Central memory CD8-positive, alpha-beta T cell (primary cell): ENCODE measurements at regions not wholly inside any gene's neighbourhood (a gene's known extent, or its start where the extent isn't known, plus 50 kb on each side); places are given as distances from the start of the nearest gene placed in this dataset.

Experiments
- ATAC-seq: fragments of 150-1000 bp; cut with Tn5 transposase; replicated peaks from 2 replicates; pipeline ENCODE4 v1.10.0; 2022; ENCODE audit warnings: mild to moderate bottlenecking, moderate FRiP score, moderate number of reproducible peaks; ENCODE audit not compliant: poor library complexity, severe bottlenecking; ENCODE audit errors: extremely low read depth
- DNase-seq, 2 donors: peaks; one replicate each; pipeline ENCODE4 v3.0.0; 2021; ENCODE audit warnings: low spot score in 2 of 2
- H3K27ac Mint-ChIP-seq: one replicate; pipeline ENCODE4 v1.8.0; 2022; ENCODE audit warnings: low read depth, mild to moderate bottlenecking, moderate library complexity, mixed read lengths
- H3K27me3 Mint-ChIP-seq: one replicate; pipeline ENCODE4 v1.8.0; 2022; ENCODE audit warnings: mixed read lengths
- H3K36me3 Mint-ChIP-seq: one replicate; pipeline ENCODE4 v1.8.0; 2022; ENCODE audit warnings: mild to moderate bottlenecking, moderate library complexity, mixed read lengths; ENCODE audit not compliant: insufficient read depth
- H3K4me1 Mint-ChIP-seq: one replicate; pipeline ENCODE4 v1.8.0; 2022; ENCODE audit warnings: mixed read lengths
- H3K4me3 Mint-ChIP-seq: one replicate; pipeline ENCODE4 v1.8.0; 2022; ENCODE audit warnings: mild to moderate bottlenecking, moderate library complexity, mixed read lengths
- H3K9me3 Mint-ChIP-seq: one replicate; pipeline ENCODE4 v1.8.0; 2022; ENCODE audit warnings: mixed read lengths

- Mint-ChIP-seq H3K27me3 (peaks cover 7% of the 10 kb centered on the region), H3K27ac (no peak overlapping the region), H3K36me3 (peaks cover 1% of the 10 kb centered on the region), H3K9me3 (no peaks in the 10 kb centered on the region), H3K4me3 (no peak overlapping the region), H3K4me1 (no peaks in the 10 kb centered on the region)
- ATAC-seq (no peak), DNase-seq (no peak)
Measured at GRCh38 chrX:39152106-39152649, 350.9 kb downstream of the MID1IP1 start.

DNA sequence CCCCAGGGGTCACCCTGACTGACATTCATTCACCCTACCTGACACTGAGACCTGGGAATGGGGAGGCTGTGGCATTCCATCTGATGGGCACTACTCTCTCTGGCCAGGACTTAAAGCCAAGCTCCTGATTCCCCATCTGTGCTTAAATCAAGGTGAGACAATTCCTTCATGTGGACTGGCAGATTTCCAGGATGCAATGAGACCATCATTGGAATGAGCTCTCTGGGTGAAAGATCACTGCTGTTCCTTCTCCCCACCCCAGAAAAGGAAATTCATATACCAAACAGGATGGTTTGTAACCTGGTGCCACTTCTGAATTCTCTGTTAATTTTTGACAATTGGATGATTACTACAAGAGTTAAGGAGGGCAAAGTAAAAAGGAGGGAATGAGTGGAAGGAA is 354.8 kb downstream of the MID1IP1 start:
- H3K27me3 Mint-ChIP-seq: peaks cover 40% of the 10 kb centered on the region
- no peaks in the 10 kb centered on the region for H3K9me3 Mint-ChIP-seq
- no peak overlapping the region for H3K4me3 Mint-ChIP-seq
- ATAC-seq: no peak
- no peaks in the 10 kb centered on the region for H3K36me3 Mint-ChIP-seq
- H3K27ac Mint-ChIP-seq: no peak overlapping the region
- H3K4me1 Mint-ChIP-seq: no peaks in the 10 kb centered on the region
- no peak for DNase-seq

DNA sequence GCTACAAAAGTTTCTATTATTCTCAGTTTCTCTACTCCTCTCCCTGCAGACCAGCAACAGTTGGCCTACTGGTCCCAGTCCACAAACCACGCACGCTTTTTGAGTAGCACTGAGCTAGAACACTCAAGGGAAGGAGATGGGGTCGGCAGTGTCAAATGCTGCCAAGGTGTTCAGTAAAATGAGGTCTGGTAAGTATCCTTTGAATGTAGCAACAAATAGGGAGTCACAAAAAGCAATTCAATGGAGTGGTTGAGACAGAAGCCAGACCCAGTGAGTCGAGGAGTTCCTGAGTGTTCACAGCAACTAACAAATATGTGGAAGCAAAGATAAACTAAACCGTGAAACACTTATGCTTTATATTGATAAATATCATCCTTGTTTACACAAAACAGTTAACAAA is 355.7 kb downstream of the MID1IP1 start:
- no peaks in the 10 kb centered on the region for H3K36me3 Mint-ChIP-seq
- H3K4me3 Mint-ChIP-seq: no peak overlapping the region
- no peak overlapping the region for H3K27ac Mint-ChIP-seq
- no peaks in the 10 kb centered on the region for H3K9me3 Mint-ChIP-seq
- H3K27me3 Mint-ChIP-seq: peaks cover 49% of the 10 kb centered on the region
- ATAC-seq: no peak
- no peak for DNase-seq
- no peaks in the 10 kb centered on the region for H3K4me1 Mint-ChIP-seq

DNA sequence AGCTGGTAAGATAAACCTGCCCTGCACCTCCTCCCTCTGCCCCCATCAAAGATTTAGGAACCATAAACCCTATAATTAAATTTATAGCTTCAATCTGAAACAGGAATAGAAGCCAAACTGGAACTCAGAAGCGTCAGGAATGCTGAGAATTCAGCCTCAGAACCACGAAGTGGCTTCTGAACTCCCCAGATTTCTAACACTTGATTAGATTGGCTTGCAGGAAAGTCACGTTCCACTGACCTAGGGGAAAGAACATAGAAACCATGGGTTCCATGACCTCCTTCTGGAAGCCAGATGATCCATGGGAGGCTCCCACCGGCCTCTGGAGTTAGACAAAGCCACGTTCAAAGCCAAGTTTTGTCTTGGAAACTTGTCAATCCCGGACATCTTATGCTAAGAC is 356.5 kb downstream of the MID1IP1 start:
- DNase-seq: no peak
- Mint-ChIP-seq H3K27ac (no peak overlapping the region), H3K36me3 (peaks cover 2% of the 10 kb centered on the region), H3K9me3 (no peaks in the 10 kb centered on the region), H3K27me3 (peaks cover 57% of the 10 kb centered on the region), H3K4me1 (peaks cover 8% of the 10 kb centered on the region), H3K4me3 (no peak overlapping the region)
- no peak for ATAC-seq

- ATAC-seq: no peak
- Mint-ChIP-seq H3K4me3 (no peak overlapping the region), H3K9me3 (no peaks in the 10 kb centered on the region)
Measured at GRCh38 chrX:39158801-39159657, 357.8 kb downstream of the MID1IP1 start.

GRCh38 chrX:39159921-39160507 is 358.8 kb downstream of the MID1IP1 start:
- ATAC-seq (no peak), DNase-seq (no peak)
- Mint-ChIP-seq H3K27ac (no peak overlapping the region), H3K4me3 (no peak overlapping the region), H3K27me3 (peaks cover 75% of the 10 kb centered on the region), H3K9me3 (no peaks in the 10 kb centered on the region), H3K36me3 (peaks cover 2% of the 10 kb centered on the region), H3K4me1 (peaks cover 12% of the 10 kb centered on the region)

More at GRCh38 chrX:39158801-39159657, 357.8 kb downstream of the MID1IP1 start:
- H3K27me3 Mint-ChIP-seq: peaks cover 66% of the 10 kb centered on the region
- DNase-seq: no peak
- peaks cover 12% of the 10 kb centered on the region for H3K4me1 Mint-ChIP-seq
- peaks cover 2% of the 10 kb centered on the region for H3K36me3 Mint-ChIP-seq
- no peak overlapping the region for H3K27ac Mint-ChIP-seq

DNA sequence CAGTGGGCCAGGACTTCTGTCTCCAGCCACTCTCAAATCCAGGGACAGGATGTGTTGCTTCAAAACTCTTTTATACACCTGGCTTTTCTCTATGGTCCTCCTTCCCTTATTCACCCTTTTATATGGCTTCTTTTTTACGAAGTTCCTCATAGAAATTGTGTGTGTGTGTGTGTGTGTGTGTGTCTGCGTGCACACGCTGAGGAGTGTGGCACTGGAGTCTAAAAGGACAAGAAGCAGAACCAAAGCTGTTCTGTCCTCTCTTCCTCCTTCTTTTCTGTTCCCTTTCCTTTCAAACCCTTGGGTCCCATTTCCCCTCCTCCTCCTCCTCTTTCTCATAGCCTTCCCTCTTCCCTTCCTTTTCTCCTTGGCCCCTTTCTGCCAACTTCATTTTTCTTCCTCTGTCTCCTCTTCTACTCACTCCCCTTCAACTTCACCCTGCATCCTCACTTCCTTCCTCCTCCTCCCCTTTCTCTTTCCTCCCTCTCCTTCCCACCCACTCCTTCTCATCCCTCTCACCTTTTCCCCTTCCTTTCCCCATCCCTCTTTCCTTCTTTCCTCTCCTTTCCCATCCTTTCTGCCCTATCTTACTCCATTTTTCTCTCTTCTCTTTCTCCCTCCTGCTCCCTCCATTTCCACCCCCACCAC is 360.5 kb downstream of the MID1IP1 start:
- no peak for DNase-seq
- Mint-ChIP-seq H3K36me3 (peaks cover 2% of the 10 kb centered on the region), H3K27ac (no peak overlapping the region), H3K9me3 (no peaks in the 10 kb centered on the region), H3K4me3 (no peak overlapping the region), H3K27me3 (peaks cover 81% of the 10 kb centered on the region), H3K4me1 (peaks cover 12% of the 10 kb centered on the region)
- no peak for ATAC-seq

DNA sequence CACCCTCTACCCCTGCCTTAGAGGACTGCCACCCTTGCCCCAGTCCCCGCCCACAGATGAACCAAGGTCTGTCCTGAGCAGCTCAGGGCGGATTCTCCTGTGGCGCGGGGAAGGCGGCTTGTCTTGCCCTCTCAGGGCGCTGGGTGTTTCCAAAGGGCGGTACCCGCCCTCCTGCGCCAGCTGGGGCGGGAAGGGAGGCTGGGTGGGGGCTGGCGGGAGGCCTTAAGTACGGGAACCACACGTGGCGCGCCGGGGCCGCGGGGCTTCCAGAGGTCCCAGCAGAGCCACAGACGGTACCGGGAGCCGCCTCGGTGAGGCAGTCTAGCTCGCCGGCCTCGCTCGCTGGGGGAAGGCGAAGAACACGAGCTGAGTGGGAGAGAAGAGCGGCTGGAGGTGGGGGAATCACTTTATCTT is 361.1 kb downstream of the MID1IP1 start:
- no peaks in the 10 kb centered on the region for H3K9me3 Mint-ChIP-seq
- H3K36me3 Mint-ChIP-seq: peaks cover 2% of the 10 kb centered on the region
- peaks cover 80% of the 10 kb centered on the region for H3K27me3 Mint-ChIP-seq
- ATAC-seq: peak; percentile 49
- no peak overlapping the region for H3K4me3 Mint-ChIP-seq
- H3K4me1 Mint-ChIP-seq: peaks cover 12% of the 10 kb centered on the region
- DNase-seq: no peak
- H3K27ac Mint-ChIP-seq: no peak overlapping the region

DNA sequence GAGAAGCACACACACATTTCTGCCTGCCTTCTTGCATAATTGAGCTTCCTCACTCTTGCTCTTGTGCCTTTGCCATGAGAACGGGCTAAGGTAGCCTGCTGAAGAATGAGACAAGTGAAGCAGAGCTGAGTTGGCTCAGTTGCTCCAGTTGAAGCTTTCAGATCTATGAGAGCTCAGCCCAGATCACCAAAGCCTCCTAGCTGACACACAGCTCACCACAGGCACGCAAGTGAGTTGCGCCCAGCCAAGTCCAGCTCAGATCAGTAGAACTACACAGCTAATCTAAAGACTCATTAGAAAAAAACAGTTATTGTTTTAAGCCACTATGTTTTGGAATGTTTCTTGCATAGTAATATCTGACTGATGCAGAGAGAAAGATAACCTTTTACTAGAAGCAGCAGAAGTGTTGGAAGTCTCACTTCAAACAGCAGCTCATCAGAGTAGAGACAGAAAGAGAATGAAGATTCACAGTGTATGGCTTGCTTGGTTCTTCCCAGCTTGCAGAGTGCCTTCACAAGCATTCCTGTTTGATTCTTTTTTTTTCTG is 362.4 kb downstream of the MID1IP1 start:
- no peak for DNase-seq
- H3K36me3 Mint-ChIP-seq: peaks cover 2% of the 10 kb centered on the region
- no peak overlapping the region for H3K27ac Mint-ChIP-seq
- H3K9me3 Mint-ChIP-seq: no peaks in the 10 kb centered on the region
- peaks cover 12% of the 10 kb centered on the region for H3K4me1 Mint-ChIP-seq
- ATAC-seq: no peak
- H3K4me3 Mint-ChIP-seq: no peak overlapping the region
- H3K27me3 Mint-ChIP-seq: peaks cover 66% of the 10 kb centered on the region

DNA sequence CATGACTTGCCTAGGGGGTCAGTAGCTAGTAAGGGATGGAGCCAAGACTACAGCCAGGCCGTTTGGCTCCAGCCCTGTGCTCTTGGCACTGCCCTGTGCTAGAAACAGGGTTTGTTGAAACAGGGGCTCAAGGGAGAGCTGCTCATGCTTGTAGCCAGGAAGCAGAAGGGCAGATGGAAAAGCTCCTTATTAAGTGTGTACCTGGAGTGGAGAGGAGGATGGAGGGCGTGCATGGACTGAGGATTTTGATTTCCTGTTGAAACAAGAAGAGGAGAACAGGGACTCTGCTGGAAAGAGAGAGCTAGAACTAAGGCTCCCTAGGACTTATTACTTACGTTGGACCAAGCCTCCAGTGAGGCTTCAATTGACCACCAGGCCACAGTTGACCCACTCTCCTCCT is 363.0 kb downstream of the MID1IP1 start:
- Mint-ChIP-seq H3K9me3 (no peaks in the 10 kb centered on the region), H3K27me3 (peaks cover 61% of the 10 kb centered on the region), H3K27ac (no peak overlapping the region), H3K4me3 (no peak overlapping the region), H3K36me3 (peaks cover 2% of the 10 kb centered on the region), H3K4me1 (peaks cover 12% of the 10 kb centered on the region)
- no peak for ATAC-seq
- no peak for DNase-seq

DNA sequence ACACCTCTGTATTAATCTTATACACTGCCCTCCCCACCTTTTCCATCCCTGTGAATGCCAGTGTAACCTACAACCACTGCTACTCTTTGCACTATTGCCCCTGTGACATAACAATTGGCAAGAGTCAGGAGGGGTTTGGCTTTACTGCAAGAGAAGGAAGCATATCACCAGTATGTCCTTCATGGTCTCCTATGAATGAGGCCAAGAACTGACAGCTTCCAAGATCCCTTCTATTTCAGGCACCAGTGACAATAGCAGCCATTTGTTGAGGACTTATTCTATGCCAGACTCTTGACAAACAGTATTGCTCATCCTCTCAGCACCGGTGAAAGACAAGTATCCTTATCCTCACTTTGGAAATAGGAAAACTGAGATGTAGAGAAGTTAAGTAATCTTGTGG is 363.9 kb downstream of the MID1IP1 start:
- Mint-ChIP-seq H3K36me3 (peaks cover 2% of the 10 kb centered on the region), H3K27me3 (peaks cover 56% of the 10 kb centered on the region), H3K27ac (no peak overlapping the region), H3K4me3 (no peak overlapping the region), H3K4me1 (peaks cover 12% of the 10 kb centered on the region), H3K9me3 (no peaks in the 10 kb centered on the region)
- ATAC-seq (no peak), DNase-seq (no peak)

DNA sequence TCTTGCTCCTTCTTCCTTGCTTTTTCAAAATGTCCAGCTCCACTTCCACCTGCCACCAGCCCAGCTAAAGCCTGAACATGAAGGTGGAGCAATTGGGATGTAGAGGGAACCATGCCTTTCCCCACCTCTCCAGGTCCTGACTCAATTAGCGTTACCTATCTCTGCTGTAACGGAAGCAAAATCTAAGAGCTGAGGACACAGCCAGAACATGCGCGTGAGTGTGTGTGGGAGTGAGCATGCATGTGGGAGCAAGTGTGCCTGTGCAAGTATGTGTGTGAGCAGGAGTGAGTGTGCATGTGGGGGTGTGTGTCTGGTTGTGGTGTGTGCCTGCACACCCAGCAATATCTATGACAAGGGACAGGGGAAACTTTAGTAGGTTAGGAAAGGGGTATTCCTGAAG is 364.5 kb downstream of the MID1IP1 start:
- no peak overlapping the region for H3K27ac Mint-ChIP-seq
- no peak overlapping the region for H3K4me3 Mint-ChIP-seq
- DNase-seq (no peak), ATAC-seq (no peak)
- H3K4me1 Mint-ChIP-seq: peaks cover 12% of the 10 kb centered on the region
- peaks cover 50% of the 10 kb centered on the region for H3K27me3 Mint-ChIP-seq
- H3K36me3 Mint-ChIP-seq: peaks cover 2% of the 10 kb centered on the region
- H3K9me3 Mint-ChIP-seq: no peaks in the 10 kb centered on the region
